Activated CD4-positive, CD25-positive, alpha-beta regulatory T cell (primary cell): ENCODE measurements at regions not wholly inside any gene's neighbourhood (a gene's known extent, or its start where the extent isn't known, plus 50 kb on each side); places are given as distances from the start of the nearest gene placed in this dataset.
"Not testable (repeated sequence)": the region's sequence is repeated elsewhere in the genome, so short reads cannot be mapped to it uniquely, and the experiment has no call there.

Source experiments
- DNase-seq, 4 experiments: peaks; one replicate each; lab custom pipeline; 2025; lab: John Stamatoyannopoulos, UW

GRCh38 chr6:163771180-163771579 is 356.7 kb downstream of the QKI start:
- no peak for DNase-seq

- DNase-seq: no peak
Observed at GRCh38 chr6:163768905-163769304, 354.4 kb downstream of the QKI start.

- DNase-seq: no peak
Observed at GRCh38 chr6:163766936-163767335, 352.4 kb downstream of the QKI start.

- DNase-seq: no peak
Observed at GRCh38 chr6:163765335-163765734, 350.8 kb downstream of the QKI start.

GRCh38 chr6:163764565-163764964 is 350.0 kb downstream of the QKI start:
- DNase-seq: no peak

- DNase-seq: no peak
Observed at GRCh38 chr6:163761481-163761880, 347.0 kb downstream of the QKI start.

- DNase-seq: no peak
Observed at GRCh38 chr6:163760860-163761259, 346.3 kb downstream of the QKI start.

GRCh38 chr6:163759542-163759941 is 345.0 kb downstream of the QKI start:
- no peak for DNase-seq

- DNase-seq: no peak
Observed at GRCh38 chr6:163757520-163757919, 343.0 kb downstream of the QKI start.

GRCh38 chr6:163756079-163756478 is 341.6 kb downstream of the QKI start:
- DNase-seq: no peak

GRCh38 chr6:163754866-163755265 is 340.3 kb downstream of the QKI start:
- DNase-seq: no peak

- no peak for DNase-seq
Observed at GRCh38 chr6:163753430-163753829, 338.9 kb downstream of the QKI start.

- no peak for DNase-seq
Observed at GRCh38 chr6:163752446-163752845, 337.9 kb downstream of the QKI start.

- no peak for DNase-seq
Observed at GRCh38 chr6:163751032-163751525, 336.6 kb downstream of the QKI start.

- DNase-seq: no peak
Observed at GRCh38 chr6:163750431-163751031, 336.0 kb downstream of the QKI start.

- DNase-seq: no peak
Observed at GRCh38 chr6:163748886-163749285, 334.4 kb downstream of the QKI start.

- DNase-seq: no peak
Observed at GRCh38 chr6:163748036-163748435, 333.5 kb downstream of the QKI start.

GRCh38 chr6:163747058-163747457 is 332.5 kb downstream of the QKI start:
- not testable (repeated sequence) for DNase-seq

GRCh38 chr6:163745536-163746400 is 331.2 kb downstream of the QKI start:
- DNase-seq: no peak

GRCh38 chr6:163744256-163744925 is 329.9 kb downstream of the QKI start:
- no peak for DNase-seq

GRCh38 chr6:163743796-163744195 is 329.3 kb downstream of the QKI start:
- DNase-seq: no peak

- no peak for DNase-seq
Observed at GRCh38 chr6:163741743-163742363, 327.3 kb downstream of the QKI start.
